HG03457 (cell line): ENCODE measurements at regions not wholly inside any gene's neighbourhood (a gene's known extent, or its start where the extent isn't known, plus 50 kb on each side); places are given as distances from the start of the nearest gene placed in this dataset.

Experiments used
- ATAC-seq: cut with Tn5 transposase; IDR thresholded peaks from one replicate; pipeline ENCODE4 v1.9.1; 2021; ENCODE audit warnings: moderate number of reproducible peaks; ENCODE audit not compliant: unreplicated experiment

DNA sequence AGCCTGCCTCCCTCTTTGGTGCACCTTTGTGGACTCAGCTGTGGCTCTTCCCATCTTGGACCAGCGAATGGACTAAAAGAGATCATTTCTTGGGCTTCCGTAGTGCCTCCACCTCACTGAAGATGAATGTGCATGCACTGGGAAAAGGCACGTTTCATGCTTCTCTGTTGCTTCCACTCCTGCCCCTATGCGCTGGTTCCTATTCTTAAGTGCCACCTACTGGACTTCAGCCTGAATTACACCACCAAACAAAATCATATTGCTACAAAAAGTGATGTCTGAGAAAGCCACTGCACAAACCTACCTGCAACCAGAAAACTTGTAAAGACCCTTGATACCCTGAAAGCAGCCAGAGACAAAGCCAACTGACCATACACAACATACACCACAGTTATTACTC is 695.6 kb downstream of the TSN start:
- no peak for ATAC-seq

DNA sequence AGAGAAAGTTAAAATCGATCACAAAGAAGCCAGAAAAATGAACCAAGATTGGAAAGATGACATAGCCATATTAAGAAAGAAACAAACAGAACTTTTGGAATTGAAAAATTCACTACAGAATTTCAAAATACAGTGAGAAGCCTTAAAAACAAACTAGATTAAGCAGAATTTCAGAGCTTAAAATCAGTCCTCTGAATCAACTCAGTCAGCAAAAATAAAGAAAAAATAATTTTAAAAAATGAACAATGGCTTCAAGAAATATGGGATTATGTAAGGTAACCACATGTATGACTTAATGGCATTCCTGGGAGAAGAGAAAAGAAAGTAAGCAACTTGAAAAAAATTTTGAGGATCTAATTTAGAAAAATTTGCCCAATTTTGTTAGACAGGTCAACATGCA is 696.2 kb downstream of the TSN start:
- ATAC-seq = no peak

DNA sequence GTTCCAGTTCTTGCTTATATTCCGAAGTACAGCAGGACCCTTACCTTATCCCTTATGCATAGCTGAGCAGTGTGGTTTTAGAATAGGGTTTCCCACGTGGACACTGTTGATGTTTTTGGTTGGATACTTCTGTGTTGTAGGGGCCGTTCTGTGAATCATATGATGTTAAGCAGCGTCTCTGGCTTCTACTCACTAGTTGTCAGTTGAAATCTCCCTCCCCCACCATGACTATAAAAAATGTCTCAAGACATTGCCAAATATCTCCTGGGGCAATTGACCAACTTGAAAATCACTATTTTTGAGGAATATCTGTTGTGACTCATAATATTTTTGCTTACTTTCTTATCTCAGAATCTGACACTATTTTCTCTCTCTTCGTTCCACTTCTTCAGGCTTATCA is 713.7 kb downstream of the TSN start:
- no peak for ATAC-seq

DNA sequence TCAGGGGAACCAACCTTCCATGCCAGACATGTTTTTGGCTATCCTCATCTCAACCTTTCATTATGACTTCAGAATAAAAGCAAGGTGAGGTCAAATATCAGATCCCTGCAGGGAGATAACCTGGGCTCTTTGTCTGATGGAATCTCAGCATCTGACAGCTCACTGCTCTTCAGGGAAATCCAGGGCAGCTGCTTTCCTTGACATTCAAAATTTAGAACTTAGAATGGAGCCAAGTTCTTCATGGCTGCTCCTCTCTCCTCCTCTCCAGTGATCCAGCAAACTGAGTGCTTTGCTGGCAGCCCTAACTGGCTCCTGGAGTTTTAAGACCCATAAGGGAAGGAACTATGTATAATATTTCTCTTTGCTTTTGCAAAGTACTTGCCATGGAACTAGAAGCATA is 716.3 kb downstream of the TSN start:
- ATAC-seq = no peak

DNA sequence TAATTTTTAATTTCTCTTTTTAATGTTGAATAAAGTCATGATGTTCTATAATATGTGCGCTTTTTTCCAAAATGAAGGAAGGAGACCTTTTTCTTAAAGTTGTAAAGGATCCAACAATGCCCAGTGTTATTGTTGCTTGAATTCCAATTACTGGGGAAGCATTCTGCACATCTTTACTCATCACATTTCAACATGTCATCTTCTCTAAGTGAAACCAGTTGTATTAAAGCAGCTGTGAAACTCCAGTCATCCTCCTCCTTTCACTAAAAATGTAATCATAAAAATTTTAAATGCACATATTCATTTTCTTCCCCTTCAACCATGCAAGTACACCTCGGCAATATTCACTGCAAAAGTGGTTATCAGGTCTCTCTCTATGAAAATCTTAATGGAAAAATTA is 722.7 kb downstream of the TSN start:
- no peak for ATAC-seq

GRCh38 chr2:122478771-122479170 is 723.3 kb downstream of the TSN start:
- ATAC-seq = no peak

- ATAC-seq = no peak
Observed at GRCh38 chr2:122480501-122481243, 725.2 kb downstream of the TSN start.

- ATAC-seq = no peak
Observed at GRCh38 chr2:122481244-122481622, 725.8 kb downstream of the TSN start.

- no peak for ATAC-seq
Observed at GRCh38 chr2:122481717-122482116, 726.3 kb downstream of the TSN start.

DNA sequence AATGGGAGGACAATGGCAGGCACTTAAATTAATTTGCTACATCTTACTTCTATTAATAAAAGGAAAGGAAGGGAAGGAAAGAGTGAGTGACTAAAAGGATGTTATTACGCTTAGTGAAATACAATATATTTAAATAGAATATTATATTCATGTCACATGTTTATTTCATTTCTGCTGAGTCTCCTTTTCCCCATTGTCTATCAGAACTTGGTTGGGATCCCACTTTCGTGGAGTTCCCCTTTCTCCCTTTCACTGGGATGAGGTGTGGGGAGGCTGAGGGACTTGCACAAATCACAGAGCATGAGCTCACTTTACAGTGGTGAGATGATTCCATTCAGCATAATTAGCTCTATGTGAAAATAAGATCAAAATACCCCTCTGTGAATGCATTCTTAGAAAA is 730.6 kb downstream of the TSN start:
- ATAC-seq = no peak

DNA sequence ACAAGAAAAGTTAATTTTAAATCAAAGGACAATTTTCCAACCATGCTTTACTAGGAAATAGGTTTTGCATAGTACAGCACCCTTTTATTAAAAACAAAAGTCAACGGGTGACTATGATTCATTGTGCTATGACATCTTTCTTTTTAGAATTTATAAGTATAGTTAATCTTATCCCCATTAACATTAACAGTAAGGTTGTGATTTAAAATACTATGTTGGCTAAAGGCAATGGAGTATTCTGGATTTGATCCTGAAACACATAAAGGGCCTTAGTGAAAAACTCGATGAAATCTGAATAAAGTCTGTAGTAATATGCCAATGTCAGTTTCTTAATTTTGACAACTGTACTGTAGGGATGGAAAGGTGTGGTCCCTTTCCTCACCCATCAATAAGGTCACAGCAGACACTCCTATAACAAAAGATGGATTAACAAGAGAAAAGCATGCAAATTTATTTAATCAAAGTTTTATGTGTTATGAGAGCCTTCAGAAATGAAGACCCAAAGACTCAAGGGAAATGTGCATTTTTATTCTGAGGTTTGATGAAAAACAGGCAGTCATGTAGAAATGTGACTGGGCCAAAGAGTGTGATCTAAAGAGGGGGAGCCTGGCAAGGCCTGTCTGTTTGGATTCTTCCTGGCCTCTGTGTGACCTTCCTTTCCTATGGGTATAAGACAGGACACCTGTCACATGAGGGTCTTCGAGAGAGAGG is 731.4 kb downstream of the TSN start:
- no peak for ATAC-seq

DNA sequence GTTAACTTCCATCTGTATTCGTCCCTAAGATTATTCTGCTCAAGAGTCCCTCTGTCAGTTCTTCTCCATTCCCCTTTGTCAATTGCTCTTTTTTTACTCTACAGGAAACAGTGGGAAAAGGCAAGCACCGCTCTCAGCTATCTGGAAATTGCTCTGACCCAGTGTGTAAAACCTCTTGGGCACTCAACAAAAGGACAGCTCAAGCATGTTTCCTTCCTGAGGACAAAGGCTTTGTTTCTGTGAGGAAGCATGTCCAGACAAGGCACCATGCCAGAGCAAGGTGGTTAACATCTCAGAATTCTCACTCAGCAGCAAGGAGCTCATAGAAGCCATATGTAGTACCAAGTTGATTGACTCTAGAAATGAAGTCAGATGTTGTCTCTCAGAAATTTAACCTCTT is 735.6 kb downstream of the TSN start:
- ATAC-seq = no peak

- ATAC-seq = no peak
Observed at GRCh38 chr2:122500316-122501105, 745.1 kb downstream of the TSN start.

GRCh38 chr2:122506620-122507019 is 751.2 kb downstream of the TSN start:
- no peak for ATAC-seq

DNA sequence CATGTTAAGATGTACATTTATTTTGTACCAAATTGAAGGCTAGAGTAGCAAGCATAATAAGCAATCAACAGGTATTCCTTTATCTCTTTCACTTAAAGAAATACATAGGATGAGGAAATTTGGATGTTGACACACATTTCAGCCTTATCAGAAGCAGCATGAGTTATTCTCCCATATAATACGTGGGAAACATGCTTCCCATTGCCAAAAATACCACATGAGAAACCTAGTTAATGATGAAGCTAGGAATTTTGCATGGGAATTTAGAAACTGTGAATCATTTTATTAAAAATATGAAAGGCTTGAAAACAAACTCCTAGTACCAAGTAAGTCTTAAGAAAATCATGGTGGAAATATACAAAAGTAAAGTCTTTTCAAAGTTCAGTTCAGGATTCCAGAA is 751.8 kb downstream of the TSN start:
- no peak for ATAC-seq

GRCh38 chr2:122512091-122512490 is 756.6 kb downstream of the TSN start:
- ATAC-seq = no peak

DNA sequence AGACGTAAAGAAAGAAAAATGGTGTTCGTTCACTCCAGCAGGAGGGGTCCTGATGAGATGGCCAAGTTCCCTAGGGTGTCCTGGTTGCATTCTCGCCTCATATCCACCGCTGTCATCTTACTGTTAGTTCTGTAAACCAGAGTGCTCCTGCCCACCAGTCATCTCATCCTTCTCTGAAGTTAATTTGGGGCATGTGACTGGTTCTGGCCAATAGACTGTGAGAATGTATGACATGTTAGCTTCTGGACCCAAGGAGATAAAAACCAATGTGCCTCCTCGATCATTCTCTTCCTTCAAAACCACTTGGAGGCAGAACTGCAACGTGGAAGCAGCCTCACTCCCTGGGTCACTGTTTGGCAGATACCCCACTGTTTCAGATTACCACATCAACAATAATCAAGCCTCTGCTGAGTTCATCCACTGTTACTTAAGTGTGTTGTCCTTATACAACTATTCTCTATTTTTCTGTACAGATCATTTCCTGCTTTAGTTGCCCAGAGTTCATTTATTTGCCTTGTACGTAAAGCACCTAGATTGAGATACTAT is 759.1 kb downstream of the TSN start:
- no peak for ATAC-seq

DNA sequence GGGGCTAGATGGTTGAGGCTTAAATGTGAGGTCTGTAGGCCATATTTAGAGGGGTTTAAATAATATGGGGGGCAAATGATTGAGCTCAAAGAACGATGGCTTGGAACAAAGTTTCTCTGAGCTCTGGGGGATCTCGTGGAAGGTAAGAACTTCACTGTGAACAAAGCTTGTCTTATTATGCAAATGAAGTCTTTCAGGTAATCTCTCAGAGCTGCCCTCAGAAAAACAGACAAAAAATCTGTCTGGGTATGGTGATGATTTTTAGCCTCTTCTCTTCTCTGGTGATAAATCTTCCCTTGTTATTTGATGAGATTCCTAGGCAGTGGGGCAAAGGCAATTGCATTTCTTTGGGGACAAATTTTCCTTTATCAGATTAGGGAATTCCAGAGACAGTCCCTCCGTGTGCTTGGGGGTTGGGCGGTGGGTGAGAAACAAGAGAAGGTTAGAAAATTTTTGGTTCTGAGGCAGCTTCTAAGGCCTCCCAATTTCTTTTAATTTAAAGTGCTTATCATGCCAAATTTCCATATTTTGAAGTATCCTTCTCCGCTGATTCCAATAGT is 760.4 kb downstream of the TSN start:
- no peak for ATAC-seq

GRCh38 chr2:122516775-122517174 is 761.3 kb downstream of the TSN start:
- no peak for ATAC-seq

DNA sequence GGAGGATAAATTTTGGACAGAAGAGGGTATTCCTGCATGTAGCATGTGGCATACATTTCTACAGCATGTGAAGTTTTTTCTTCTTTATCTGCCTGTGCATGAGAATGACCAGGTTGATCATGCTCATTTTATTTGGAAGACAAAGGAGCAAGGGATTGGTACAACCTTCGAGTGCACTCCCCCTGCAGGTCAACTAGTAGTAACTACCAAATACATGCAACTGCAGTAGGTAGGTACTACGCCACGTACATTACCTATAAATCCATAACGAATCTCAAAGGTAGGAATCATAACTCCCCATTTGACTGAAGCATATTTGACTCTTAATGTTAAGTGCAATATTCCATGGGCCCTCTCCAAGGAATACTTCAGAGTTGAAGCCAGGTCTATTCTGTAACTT is 763.9 kb downstream of the TSN start:
- ATAC-seq = no peak
